Subcutaneous abdominal adipose tissue (tissue), 5 donors: ENCODE measurements at regions not wholly inside any gene's neighbourhood (a gene's known extent, or its start where the extent isn't known, plus 50 kb on each side); places are given as distances from the start of the nearest gene placed in this dataset.
"Not testable (repeated sequence)": the region's sequence is repeated elsewhere in the genome, so short reads cannot be mapped to it uniquely, and the experiment has no call there.

Experiments used
- H3K27ac ChIP-seq: one replicate; pipeline ENCODE4 v1.7.0; 2013; ENCODE audit warnings: low read depth, mild to moderate bottlenecking, inconsistent platforms, low read length, moderate library complexity
- H3K27me3 ChIP-seq, 5 donors: one replicate each; pipeline ENCODE4 v1.7.0; 2013; ENCODE audit warnings: low read length in 5 of 5, inconsistent platforms in 1 of 5; ENCODE audit not compliant: control insufficient read depth in 5 of 5, insufficient read depth in 4 of 5
- H3K36me3 ChIP-seq, 5 donors: one replicate each; pipeline ENCODE4 v1.7.0; 2013; ENCODE audit warnings: low read length in 5 of 5; ENCODE audit not compliant: control insufficient read depth in 5 of 5, insufficient read depth in 5 of 5
- H3K4me1 ChIP-seq, 5 donors: one replicate each; pipeline ENCODE4 v1.7.0; 2013; ENCODE audit warnings: low read length in 5 of 5, mild to moderate bottlenecking in 3 of 5, moderate library complexity in 1 of 5; ENCODE audit not compliant: control insufficient read depth in 5 of 5, insufficient read depth in 5 of 5
- H3K4me3 ChIP-seq, 5 donors: one replicate each; pipeline ENCODE4 v1.7.0; 2013; ENCODE audit warnings: low read length in 5 of 5, low read depth in 1 of 5
- H3K9ac ChIP-seq, 5 donors: one replicate each; pipeline ENCODE4 v1.7.0; 2013; ENCODE audit warnings: low read length in 5 of 5, mild to moderate bottlenecking in 4 of 5, moderate library complexity in 3 of 5
- H3K9me3 ChIP-seq, 5 donors: one replicate each; pipeline ENCODE4 v1.7.0; 2013; ENCODE audit warnings: low read length in 5 of 5; ENCODE audit not compliant: control insufficient read depth in 5 of 5
- donor health status: healthy.
- donor health status: healthy.
- donor health status: healthy.
- donor health status: healthy.
- donor health status: healthy.

DNA sequence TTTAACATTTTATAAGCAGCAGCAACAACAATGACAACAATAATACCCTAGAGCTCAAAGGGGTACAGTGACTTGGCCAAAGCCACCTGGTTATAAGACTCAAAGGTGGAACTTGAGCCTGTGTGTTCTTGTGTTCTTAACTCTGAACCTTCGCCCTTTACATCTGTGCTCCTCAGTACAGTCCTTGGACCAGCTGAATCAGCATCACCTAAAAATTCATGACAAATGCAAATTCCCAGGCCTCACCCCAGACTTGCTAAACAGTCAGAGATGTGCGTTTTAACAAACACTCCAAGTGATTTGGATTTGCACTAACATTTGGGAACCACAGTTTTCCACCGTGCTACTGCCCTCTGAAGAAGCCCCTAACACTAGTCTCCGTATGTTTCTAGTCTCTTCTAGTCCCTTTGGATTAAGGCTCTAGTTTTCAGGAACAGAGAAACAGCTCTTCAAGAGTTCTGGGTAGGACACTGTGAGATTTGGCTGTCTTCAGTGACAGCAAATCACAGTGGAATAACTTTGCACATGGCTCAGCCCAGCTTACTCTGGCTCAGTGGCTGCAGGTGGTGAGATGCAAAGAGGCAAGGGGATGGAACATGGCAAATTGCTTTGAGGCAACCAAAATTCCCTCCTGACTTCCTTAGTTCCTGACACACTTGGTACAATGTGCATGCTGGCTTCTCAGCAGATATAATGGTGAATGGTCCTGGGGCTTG, 151.0 kb upstream of the CDH11 start:
- H3K27me3 ChIP-seq, result no peaks in the 10 kb centered on the region
- H3K4me3 ChIP-seq, result no peak overlapping the region
- H3K27ac ChIP-seq, result no peak overlapping the region
- H3K9me3 ChIP-seq, result no peaks in the 10 kb centered on the region
- no peak overlapping the region for H3K9ac ChIP-seq
- no peaks in the 10 kb centered on the region for H3K36me3 ChIP-seq
- H3K4me1 ChIP-seq, result no peaks in the 10 kb centered on the region

GRCh38 chr16:65271996-65272395, 150.1 kb upstream of the CDH11 start:
- H3K9ac ChIP-seq, result no peak overlapping the region
- H3K9me3 ChIP-seq, result no peaks in the 10 kb centered on the region
- no peaks in the 10 kb centered on the region for H3K27me3 ChIP-seq
- no peak overlapping the region for H3K4me3 ChIP-seq
- H3K36me3 ChIP-seq, result no peaks in the 10 kb centered on the region
- H3K27ac ChIP-seq, result no peak overlapping the region
- no peaks in the 10 kb centered on the region for H3K4me1 ChIP-seq

DNA sequence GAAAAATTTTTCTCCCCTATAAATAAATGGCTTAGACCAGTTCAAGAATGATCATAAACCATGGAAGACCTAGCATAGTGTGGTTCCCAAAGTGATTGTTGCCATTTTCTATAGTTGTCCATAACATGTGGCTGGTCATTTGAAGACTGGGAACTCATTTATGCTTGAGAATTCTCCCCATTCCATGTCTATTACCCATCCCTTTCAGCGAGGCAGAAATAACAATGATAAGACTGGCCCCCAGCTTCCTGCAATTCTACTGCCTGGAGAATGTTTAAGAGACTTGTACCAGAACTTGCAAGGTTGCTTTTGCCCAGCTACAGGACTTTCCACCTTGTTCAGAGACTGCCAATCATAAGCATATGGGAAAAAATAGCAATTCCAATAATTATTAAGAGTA, 146.5 kb upstream of the CDH11 start:
- H3K9me3 ChIP-seq, result peaks cover 0 to 2% (median 0%) of the 10 kb centered on the region in 5 donors
- no peak overlapping the region for H3K9ac ChIP-seq
- H3K4me1 ChIP-seq, result no peaks in the 10 kb centered on the region
- no peaks in the 10 kb centered on the region for H3K27me3 ChIP-seq
- no peaks in the 10 kb centered on the region for H3K36me3 ChIP-seq
- no peak overlapping the region for H3K27ac ChIP-seq
- H3K4me3 ChIP-seq, result no peak overlapping the region

- Histone ChIP-seq H3K4me3 (no peak overlapping the region), H3K36me3 (no peaks in the 10 kb centered on the region), H3K27ac (no peak overlapping the region), H3K27me3 (no peaks in the 10 kb centered on the region), H3K9ac (no peak overlapping the region), H3K4me1 (no peaks in the 10 kb centered on the region), H3K9me3 (peaks cover 0 to 6% (median 0%) of the 10 kb centered on the region in 5 donors)
These were observed 142.0 kb upstream of the CDH11 start for GRCh38 chr16:65263896-65264295.

- Histone ChIP-seq H3K36me3 (no peaks in the 10 kb centered on the region), H3K4me1 (no peaks in the 10 kb centered on the region), H3K9me3 (peaks cover 0 to 6% (median 0%) of the 10 kb centered on the region in 5 donors), H3K27ac (no peak overlapping the region), H3K27me3 (no peaks in the 10 kb centered on the region), H3K4me3 (no peak overlapping the region), H3K9ac (no peak overlapping the region)
These were observed 138.9 kb upstream of the CDH11 start for GRCh38 chr16:65260746-65261145.

GRCh38 chr16:65254144-65254543, 132.3 kb upstream of the CDH11 start:
- Histone ChIP-seq H3K9ac (no peak overlapping the region), H3K27me3 (no peaks in the 10 kb centered on the region), H3K36me3 (no peaks in the 10 kb centered on the region), H3K4me1 (peaks cover 0 to 6% (median 0%) of the 10 kb centered on the region in 5 donors), H3K4me3 (no peak overlapping the region), H3K27ac (no peak overlapping the region), H3K9me3 (no peaks in the 10 kb centered on the region)

DNA sequence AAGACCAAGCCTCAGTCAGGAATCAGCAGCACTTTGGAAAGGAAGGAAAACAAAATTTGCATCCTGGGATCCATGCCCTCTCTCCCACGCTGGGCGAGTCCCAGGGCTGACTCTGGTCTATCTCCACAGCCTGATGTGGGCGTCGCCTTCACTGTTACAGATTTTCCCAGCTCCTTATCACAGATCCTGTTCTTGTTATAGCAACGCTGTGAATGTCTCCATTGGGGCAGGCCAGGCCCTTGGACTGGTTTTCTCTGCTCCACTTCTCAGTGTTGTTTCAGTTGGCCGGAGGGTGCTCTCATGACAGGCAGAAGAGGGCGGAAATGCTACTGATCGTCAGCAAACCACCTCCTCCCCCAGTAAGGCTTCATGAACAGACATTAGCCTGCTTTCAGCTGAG, 127.9 kb upstream of the CDH11 start:
- H3K4me3 ChIP-seq, result no peak overlapping the region
- H3K9me3 ChIP-seq, result no peaks in the 10 kb centered on the region
- no peaks in the 10 kb centered on the region for H3K27me3 ChIP-seq
- peaks cover 0 to 6% (median 0%) of the 10 kb centered on the region in 5 donors for H3K4me1 ChIP-seq
- no peaks in the 10 kb centered on the region for H3K36me3 ChIP-seq
- no peak overlapping the region for H3K27ac ChIP-seq
- peak overlapping the region in 1 of 5 donors; percentile 52 for H3K9ac ChIP-seq

GRCh38 chr16:65244787-65245186, 122.9 kb upstream of the CDH11 start:
- Histone ChIP-seq H3K4me1 (peaks cover 0 to 3% (median 0%) of the 10 kb centered on the region in 5 donors), H3K36me3 (no peaks in the 10 kb centered on the region), H3K27me3 (no peaks in the 10 kb centered on the region), H3K4me3 (no peak overlapping the region), H3K9ac (no peak overlapping the region), H3K9me3 (no peaks in the 10 kb centered on the region), H3K27ac (no peak overlapping the region)

GRCh38 chr16:65235339-65236177, 113.7 kb upstream of the CDH11 start:
- no peak overlapping the region for H3K4me3 ChIP-seq
- H3K27me3 ChIP-seq, result no peaks in the 10 kb centered on the region
- no peaks in the 10 kb centered on the region for H3K36me3 ChIP-seq
- no peaks in the 10 kb centered on the region for H3K4me1 ChIP-seq
- H3K27ac ChIP-seq, result no peak overlapping the region
- H3K9me3 ChIP-seq, result no peaks in the 10 kb centered on the region
- no peak overlapping the region for H3K9ac ChIP-seq

GRCh38 chr16:65234721-65235320, 113.0 kb upstream of the CDH11 start:
- not testable (repeated sequence) for H3K4me3 ChIP-seq, H3K27me3 ChIP-seq, H3K36me3 ChIP-seq, H3K27ac ChIP-seq, H3K4me1 ChIP-seq, H3K9me3 ChIP-seq, H3K9ac ChIP-seq
